Muscle layer of colon (tissue), 2 donors: ENCODE measurements at regions not wholly inside any gene's neighbourhood (a gene's known extent, or its start where the extent isn't known, plus 50 kb on each side); places are given as distances from the start of the nearest gene placed in this dataset.

Source experiments
- H3K27ac ChIP-seq: one replicate; pipeline ENCODE4 v1.7.0; 2013; ENCODE audit warnings: low read depth, mild to moderate bottlenecking, low read length, moderate library complexity
- H3K27me3 ChIP-seq, 2 donors: one replicate each; pipeline ENCODE4 v1.7.0; 2013; ENCODE audit warnings: low read length in 2 of 2, mild to moderate bottlenecking in 2 of 2; ENCODE audit not compliant: insufficient read depth in 2 of 2, control insufficient read depth in 1 of 2
- H3K36me3 ChIP-seq: one replicate; pipeline ENCODE4 v1.7.0; 2013; ENCODE audit warnings: mild to moderate bottlenecking, low read length; ENCODE audit not compliant: insufficient read depth
- H3K4me1 ChIP-seq: one replicate; pipeline ENCODE4 v1.7.0; 2013; ENCODE audit warnings: mild to moderate bottlenecking, low read length; ENCODE audit not compliant: insufficient read depth
- H3K4me3 ChIP-seq, 2 donors: one replicate each; pipeline ENCODE4 v1.7.0; 2013; ENCODE audit warnings: low read length in 2 of 2, low read depth in 1 of 2, mild to moderate bottlenecking in 1 of 2, moderate library complexity in 1 of 2
- H3K9ac ChIP-seq: one replicate; pipeline ENCODE4 v1.7.0; 2013; ENCODE audit warnings: low read length
- H3K9me3 ChIP-seq: one replicate; pipeline ENCODE4 v1.7.0; 2013; ENCODE audit warnings: mild to moderate bottlenecking, low read length
- donor health status: abdominal sarcoma.
- donor health status: Adenocarcinoma of cecum.

DNA sequence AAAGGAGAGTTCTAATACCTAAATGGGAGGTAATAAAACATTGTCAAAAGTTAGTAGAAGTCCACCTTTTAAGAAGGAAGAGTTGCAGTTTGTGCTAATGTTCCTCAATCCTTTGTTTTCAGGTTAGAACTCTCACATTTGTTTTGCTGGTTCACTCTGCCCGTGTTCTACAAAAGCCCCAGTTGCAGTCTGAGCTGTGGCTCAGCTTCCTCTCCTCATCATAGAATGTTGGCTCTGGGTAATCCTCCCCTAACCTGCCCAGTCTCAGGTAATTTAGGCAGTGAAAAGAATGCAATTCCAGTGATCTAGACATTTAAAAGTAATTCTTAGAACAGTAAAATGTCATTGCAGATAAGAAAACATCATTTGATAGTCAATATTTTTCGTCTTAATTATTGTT is 1410.4 kb upstream of the ZEB2 start:
- Histone ChIP-seq H3K9ac (no peak overlapping the region), H3K27ac (no peak overlapping the region), H3K36me3 (no peaks in the 10 kb centered on the region), H3K9me3 (no peaks in the 10 kb centered on the region), H3K4me1 (no peaks in the 10 kb centered on the region), H3K27me3 (no peaks in the 10 kb centered on the region), H3K4me3 (no peak overlapping the region)

DNA sequence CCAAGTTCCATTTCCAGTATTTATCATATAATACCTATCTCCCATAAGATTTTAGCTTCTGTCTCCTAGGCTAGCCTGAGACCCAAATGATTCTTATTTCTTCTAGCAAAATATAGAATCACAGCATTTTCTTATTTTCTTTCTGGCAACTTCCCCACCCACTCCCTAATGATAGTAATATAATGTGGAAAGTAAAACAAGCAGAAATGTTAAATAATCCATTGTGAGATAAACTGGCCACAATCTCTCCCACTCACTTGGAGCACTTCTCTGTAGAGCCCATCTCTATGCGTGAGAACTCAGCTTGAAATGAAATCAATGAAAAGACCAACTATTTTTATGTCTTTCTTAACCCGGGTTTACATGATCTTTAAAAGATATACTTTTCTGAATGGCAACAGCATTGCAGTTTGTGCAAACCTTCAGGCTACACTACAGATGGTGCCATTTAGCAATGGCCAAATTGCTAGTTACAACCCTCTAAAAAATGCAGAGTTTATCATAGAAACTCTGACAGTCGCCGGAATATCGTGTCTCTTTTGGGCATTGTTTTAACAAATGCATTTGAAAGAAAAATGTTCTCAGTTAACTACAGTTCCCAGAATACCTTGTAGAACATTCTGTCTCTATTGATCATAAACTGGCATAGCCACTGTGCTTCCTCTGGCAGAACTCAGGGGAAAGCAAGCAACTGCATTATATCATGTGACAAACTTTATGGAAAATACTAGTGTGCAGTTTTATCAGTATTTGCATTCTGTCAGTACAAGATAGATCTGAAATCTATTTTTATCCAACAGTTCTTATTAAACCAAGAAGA is 1407.4 kb upstream of the ZEB2 start:
- H3K9me3 ChIP-seq: no peaks in the 10 kb centered on the region
- no peaks in the 10 kb centered on the region for H3K27me3 ChIP-seq
- no peak overlapping the region for H3K27ac ChIP-seq
- no peak overlapping the region for H3K9ac ChIP-seq
- no peaks in the 10 kb centered on the region for H3K36me3 ChIP-seq
- H3K4me1 ChIP-seq: no peaks in the 10 kb centered on the region
- H3K4me3 ChIP-seq: no peak overlapping the region

DNA sequence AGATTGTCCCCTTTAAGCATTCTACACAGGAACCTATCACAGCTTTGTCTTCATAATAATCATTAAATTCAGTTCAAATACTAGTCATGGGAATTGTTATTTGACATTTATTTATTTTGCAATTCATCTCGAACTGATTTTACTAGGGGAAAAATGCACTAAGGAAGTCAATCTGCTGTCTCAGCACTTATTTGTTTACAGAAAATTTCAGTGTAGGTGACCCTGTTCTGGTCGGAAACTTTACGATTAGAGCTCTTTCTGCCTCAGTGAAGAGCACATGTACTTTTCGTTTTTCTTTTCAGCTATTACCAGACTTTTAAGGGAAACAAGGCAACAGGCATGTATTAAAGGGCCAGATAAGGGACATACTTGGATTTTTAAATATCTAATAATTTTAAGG is 1405.7 kb upstream of the ZEB2 start:
- no peaks in the 10 kb centered on the region for H3K36me3 ChIP-seq
- no peak overlapping the region for H3K9ac ChIP-seq
- H3K27me3 ChIP-seq: no peaks in the 10 kb centered on the region
- H3K4me3 ChIP-seq: no peak overlapping the region
- H3K9me3 ChIP-seq: no peaks in the 10 kb centered on the region
- no peaks in the 10 kb centered on the region for H3K4me1 ChIP-seq
- no peak overlapping the region for H3K27ac ChIP-seq

DNA sequence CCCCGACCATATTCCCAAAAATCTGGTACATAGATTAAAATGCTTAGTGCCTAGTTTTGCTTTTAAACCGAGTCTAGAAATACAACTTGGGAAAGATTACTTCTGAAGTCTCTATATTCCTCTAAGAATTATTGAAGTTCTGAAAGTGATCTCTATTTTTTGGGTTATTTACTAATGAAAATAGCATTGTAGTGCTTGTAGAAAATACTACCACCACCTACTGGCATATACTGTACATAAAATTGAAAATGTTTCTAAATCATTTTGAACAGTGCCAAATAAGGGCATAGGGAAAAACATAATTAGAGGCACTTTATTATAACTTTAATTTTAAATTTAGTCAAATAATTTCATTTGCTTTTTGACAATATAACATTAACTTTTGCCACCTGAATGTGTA is 1399.6 kb upstream of the ZEB2 start:
- Histone ChIP-seq H3K27me3 (no peaks in the 10 kb centered on the region), H3K9me3 (no peaks in the 10 kb centered on the region), H3K4me1 (no peaks in the 10 kb centered on the region), H3K27ac (no peak overlapping the region), H3K36me3 (no peaks in the 10 kb centered on the region), H3K9ac (no peak overlapping the region), H3K4me3 (no peak overlapping the region)

DNA sequence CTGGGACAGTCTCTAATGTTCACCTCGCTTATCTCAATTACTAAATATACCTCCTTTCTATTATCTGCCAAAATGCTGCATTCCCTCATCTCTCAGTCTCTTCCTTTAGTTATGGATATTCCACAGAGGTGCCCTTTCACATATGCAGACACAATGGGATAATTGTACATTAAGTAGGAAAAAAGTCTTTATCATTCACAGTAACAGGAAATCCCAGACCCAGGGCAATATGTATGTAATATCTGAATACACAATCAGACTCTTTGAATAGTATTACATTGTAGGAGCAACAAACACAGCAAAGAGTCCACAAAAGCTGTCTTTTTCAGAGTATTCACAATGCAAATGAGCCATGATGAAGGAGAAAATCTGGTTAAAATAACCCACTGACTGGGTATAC is 1399.0 kb upstream of the ZEB2 start:
- Histone ChIP-seq H3K27ac (no peak overlapping the region), H3K9ac (no peak overlapping the region), H3K36me3 (no peaks in the 10 kb centered on the region), H3K4me3 (no peak overlapping the region), H3K27me3 (no peaks in the 10 kb centered on the region), H3K9me3 (no peaks in the 10 kb centered on the region), H3K4me1 (no peaks in the 10 kb centered on the region)

DNA sequence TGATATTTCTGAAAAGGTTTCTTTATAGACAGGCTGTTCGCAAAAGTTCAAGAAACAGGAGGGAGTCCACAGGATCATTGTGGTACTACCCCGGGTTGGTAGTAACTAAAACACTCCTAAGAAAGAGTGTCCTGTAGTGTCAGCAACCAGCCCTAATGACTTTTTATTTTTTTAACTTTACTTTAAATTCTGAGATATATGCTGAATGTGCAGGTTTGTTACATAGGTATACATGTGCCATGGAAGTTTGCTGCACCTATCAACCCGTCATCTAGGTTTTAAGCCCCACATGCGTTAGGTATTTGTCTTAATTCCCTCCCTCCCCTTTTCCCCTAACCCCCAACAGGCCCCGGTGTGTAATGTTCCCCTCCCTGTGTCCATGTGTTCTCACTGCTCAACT is 1396.9 kb upstream of the ZEB2 start:
- H3K27me3 ChIP-seq: no peaks in the 10 kb centered on the region
- no peaks in the 10 kb centered on the region for H3K36me3 ChIP-seq
- H3K9ac ChIP-seq: no peak overlapping the region
- H3K4me1 ChIP-seq: no peaks in the 10 kb centered on the region
- no peak overlapping the region for H3K27ac ChIP-seq
- no peak overlapping the region for H3K4me3 ChIP-seq
- H3K9me3 ChIP-seq: no peaks in the 10 kb centered on the region

DNA sequence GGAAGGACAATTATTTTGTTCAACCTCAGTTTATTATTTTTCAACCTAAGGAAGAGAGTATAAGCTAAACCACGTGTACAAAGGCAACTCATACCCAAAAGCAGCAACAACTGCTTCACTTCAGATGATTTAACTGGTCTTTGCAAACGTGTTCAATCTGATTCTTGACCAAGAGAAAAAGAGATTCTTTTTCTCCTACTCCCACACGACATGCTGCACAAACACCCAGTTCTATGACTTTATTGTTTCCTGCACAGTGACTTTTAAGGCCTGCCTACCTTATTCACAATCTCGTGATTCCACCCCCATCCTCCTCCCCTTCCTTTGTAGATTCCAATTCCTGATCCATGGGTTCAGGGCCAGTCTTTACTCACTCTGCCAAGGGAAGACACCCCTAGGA is 1394.8 kb upstream of the ZEB2 start:
- H3K27ac ChIP-seq: no peak overlapping the region
- H3K36me3 ChIP-seq: no peaks in the 10 kb centered on the region
- no peaks in the 10 kb centered on the region for H3K4me1 ChIP-seq
- H3K9me3 ChIP-seq: no peaks in the 10 kb centered on the region
- H3K4me3 ChIP-seq: no peak overlapping the region
- H3K9ac ChIP-seq: no peak overlapping the region
- no peaks in the 10 kb centered on the region for H3K27me3 ChIP-seq

DNA sequence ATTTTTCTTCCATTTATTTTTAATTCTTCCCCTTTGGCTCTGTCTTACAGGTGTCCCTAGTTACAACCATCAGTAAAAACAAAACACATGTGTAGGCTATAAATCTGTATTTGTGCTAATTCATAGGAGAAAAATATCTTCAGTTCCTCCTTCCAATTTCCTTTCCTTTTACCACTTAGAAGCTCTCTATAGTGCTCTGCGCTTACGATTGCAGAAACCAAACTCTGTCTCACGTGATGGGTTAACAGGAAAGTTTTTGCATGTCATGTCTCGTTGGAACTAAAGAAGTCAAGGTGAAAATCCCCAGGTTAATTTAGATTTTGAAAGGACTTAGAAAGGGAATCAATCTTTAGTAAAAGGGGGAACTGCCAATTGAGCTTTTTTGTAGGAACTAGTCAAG is 1390.5 kb upstream of the ZEB2 start:
- Histone ChIP-seq H3K9ac (no peak overlapping the region), H3K9me3 (no peaks in the 10 kb centered on the region), H3K4me3 (no peak overlapping the region), H3K27ac (no peak overlapping the region), H3K4me1 (no peaks in the 10 kb centered on the region), H3K27me3 (no peaks in the 10 kb centered on the region), H3K36me3 (no peaks in the 10 kb centered on the region)

DNA sequence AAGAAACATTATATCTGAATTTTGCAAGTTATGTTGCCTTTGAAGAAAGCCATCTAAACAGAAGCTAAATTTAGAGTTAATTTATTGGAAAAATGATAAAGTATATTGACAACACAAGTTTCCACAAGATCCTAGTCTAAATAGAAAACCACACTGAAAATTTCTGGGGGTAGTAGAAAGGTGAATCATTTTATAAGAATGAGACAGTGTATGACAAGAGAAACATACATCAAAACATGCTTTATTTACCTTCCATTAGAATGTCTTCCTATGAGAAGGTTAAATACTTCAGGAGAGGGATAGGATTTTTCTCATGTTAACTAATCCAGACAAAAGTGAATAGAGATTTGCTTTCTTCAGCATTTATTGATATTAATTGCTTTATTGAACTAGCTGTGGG is 1389.8 kb upstream of the ZEB2 start:
- Histone ChIP-seq H3K36me3 (no peaks in the 10 kb centered on the region), H3K4me1 (no peaks in the 10 kb centered on the region), H3K27ac (no peak overlapping the region), H3K9me3 (no peaks in the 10 kb centered on the region), H3K4me3 (no peak overlapping the region), H3K27me3 (no peaks in the 10 kb centered on the region), H3K9ac (no peak overlapping the region)

DNA sequence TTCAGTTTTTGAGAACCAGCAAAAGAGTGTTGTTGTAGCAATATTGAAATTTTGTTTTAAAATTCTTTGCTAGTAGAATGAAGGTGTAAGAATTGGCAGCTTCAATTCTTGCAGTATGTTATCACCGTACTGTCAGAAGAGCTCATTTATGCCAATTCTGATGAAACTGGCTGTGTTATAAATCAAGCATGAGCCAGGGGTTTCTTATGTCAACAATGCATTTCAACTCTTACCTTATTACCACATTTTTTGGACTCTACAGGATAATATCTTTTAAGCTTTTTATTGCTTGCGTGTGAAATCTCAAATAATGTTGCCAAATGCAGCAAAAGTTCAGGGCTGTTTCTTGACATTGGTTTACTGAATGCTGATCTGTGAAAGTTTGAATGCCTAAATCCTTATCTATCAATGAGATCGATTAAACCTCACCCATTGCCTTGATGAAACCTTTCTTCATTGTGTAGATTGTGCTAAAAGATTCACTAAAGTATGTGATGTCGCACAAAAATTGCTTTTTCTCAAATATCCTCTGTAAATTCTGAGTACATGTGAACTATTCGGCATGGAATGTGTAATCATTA is 1389.3 kb upstream of the ZEB2 start:
- Histone ChIP-seq H3K9me3 (no peaks in the 10 kb centered on the region), H3K27ac (no peak overlapping the region), H3K36me3 (no peaks in the 10 kb centered on the region), H3K4me1 (no peaks in the 10 kb centered on the region), H3K9ac (no peak overlapping the region), H3K27me3 (no peaks in the 10 kb centered on the region), H3K4me3 (no peak overlapping the region)

DNA sequence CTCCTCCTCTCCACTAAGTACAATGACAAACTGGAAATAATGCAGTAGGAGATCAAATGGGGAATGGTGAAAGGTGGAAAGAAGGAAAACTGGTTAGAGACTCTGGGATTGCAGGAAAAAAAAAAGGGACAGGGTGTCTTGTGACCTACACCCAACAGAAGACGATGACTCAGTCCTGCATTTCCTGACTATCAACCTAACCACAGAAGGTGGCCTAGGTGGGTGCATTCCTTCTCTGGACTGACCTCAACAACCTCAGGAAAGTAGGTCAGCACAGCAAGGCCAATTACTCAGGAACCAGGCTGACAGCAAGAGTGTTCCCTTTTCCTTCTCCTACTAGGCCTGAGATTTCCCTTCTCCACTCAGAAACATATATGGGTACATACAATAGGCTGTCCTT is 1386.4 kb upstream of the ZEB2 start:
- Histone ChIP-seq H3K4me3 (no peak overlapping the region), H3K9ac (no peak overlapping the region), H3K27me3 (no peaks in the 10 kb centered on the region), H3K4me1 (no peaks in the 10 kb centered on the region), H3K36me3 (no peaks in the 10 kb centered on the region), H3K9me3 (no peaks in the 10 kb centered on the region), H3K27ac (no peak overlapping the region)

DNA sequence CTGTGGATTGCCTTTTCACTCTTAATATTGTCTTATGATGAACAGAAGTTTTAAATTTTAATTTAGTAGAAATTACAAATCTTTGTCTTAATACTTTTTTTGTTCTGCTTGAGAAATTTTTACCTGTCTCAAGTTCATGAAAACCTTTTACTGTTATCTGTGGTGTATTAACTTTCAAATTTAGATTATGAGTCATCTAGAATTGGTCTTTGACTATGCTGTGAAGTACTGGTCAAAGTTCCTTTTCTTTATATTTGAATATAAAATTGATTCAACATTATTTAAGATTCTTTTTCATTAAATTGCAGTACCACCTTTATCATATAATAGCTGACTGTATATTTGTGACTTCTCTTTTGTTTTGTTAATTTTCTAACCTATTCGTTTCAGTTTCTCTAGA is 1385.5 kb upstream of the ZEB2 start:
- Histone ChIP-seq H3K27ac (no peak overlapping the region), H3K4me3 (no peak overlapping the region), H3K9me3 (no peaks in the 10 kb centered on the region), H3K4me1 (no peaks in the 10 kb centered on the region), H3K9ac (no peak overlapping the region), H3K36me3 (no peaks in the 10 kb centered on the region), H3K27me3 (no peaks in the 10 kb centered on the region)
